ENCODE measurements at regions not wholly inside any gene's neighbourhood (a gene's known extent, or its start where the extent isn't known, plus 50 kb on each side); places are given as distances from the start of the nearest gene placed in this dataset.

- TF ChIP-seq CTCF (IDR thresholded peaks at IDR 0.05; ENCODE audit: low read length) (no peak), EZH2 (IDR thresholded peaks at IDR 0.05; ENCODE audit: borderline replicate concordance, low read length) (no peak)
Observed at GRCh38 chr3:154701055-154701454, 271.1 kb upstream of the GPR149 start.

All from OCI-LY1 (cell line).